HG02571 (cell line): ENCODE measurements at regions not wholly inside any gene's neighbourhood (a gene's known extent, or its start where the extent isn't known, plus 50 kb on each side); places are given as distances from the start of the nearest gene placed in this dataset.

Experiments used
- ATAC-seq: cut with Tn5 transposase; IDR thresholded peaks from one replicate; pipeline ENCODE4 v1.9.1; 2021; ENCODE audit warnings: mild to moderate bottlenecking, moderate library complexity; ENCODE audit not compliant: unreplicated experiment

DNA sequence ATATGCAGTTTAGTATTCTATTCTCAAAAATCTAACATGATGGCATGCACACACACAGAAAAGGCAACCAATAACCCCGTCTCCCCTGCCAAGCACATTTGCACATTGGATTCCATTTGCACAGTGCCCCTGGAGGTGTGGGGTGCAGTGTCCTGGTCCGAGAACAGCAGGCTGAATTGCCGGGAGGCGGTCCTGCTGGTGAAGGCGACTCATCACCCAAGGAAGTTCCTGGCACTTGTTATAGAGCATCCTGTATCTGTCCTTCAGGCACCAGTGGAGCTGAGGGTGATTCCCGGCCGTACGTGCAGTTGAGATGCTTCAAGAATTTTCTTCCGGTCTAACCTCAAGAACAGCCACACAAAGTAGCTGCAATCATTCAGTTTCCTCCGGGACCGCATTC is 73.0 kb upstream of the RAB12 start:
- ATAC-seq, result no peak

DNA sequence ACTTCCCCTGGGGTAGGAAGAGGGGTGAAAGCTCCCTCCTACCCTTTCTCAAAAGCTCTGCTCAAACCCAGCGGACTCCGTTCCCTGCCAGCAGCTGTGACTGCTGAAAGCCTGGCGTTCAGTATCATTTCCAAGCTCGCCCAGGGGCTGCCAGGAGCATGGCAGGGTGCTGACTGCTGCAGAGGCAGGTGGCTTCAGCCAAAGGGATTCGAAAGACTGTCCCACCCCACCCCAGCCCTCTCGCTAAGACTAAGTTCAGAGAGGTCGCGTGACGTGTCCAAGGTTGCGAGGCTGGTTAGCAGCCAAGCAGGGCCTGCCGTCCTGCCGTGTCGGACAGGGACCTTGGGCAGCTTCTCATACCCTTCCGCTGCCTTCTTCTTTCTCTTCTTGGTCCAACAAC is 72.3 kb upstream of the RAB12 start:
- no peak for ATAC-seq

DNA sequence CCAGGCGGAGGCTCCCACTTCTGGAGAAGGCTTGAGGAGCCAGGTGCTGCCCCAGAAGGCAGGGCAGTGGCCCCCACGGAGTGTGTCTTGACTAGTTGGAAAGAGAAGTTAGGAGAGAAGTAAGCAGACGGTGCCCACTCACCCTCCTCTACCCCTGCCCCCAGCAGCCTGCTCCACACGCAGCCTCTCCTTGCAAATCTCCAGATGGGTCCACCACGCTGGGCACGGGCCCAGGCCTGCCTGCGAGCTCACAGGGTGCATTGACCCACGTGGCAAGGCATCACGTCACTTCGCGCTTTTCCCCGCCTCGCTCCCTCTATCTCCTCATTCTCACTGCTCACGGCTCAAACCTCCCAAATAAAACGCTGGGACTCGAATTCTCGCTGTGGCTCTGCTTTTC is 71.8 kb upstream of the RAB12 start:
- ATAC-seq, result no peak

DNA sequence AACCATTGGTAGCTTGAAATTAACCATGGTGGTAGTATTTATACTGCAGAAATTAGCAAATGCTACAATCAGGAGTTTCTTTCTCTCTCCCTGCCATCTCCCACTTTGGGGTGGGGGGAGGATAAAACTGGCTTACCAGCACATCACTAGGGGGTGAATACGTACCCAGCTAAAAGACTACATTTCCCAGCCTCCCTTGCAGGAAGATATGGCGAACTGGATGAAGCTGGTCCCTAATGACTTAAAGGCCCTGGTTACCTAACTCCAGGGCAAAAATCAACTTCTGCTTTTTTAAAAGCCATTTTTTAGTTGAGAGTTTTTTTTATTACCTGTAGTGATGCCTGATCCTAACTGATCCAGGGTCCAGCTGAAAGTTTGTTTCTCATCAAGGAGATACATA is 70.3 kb upstream of the RAB12 start:
- no peak for ATAC-seq

DNA sequence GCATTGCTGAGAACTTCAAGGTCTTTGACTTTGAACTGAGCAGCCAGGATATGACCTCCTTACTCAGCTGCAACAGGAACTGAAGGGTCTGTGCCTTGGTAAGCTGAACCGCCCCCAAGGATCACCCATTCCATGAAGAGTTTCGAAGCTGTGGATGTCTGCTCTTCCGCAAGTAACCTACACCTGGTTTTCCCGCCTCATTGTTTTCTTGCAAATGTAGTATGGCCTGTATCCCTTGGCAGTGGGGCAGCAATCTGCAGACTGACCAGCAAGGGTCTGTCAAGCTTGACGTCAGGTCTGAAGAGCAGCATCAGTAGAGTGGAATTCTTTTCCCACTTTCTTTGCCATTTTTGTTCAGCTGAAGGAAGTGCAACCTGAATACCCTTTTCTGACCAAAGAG is 62.6 kb upstream of the RAB12 start:
- ATAC-seq, result no peak

DNA sequence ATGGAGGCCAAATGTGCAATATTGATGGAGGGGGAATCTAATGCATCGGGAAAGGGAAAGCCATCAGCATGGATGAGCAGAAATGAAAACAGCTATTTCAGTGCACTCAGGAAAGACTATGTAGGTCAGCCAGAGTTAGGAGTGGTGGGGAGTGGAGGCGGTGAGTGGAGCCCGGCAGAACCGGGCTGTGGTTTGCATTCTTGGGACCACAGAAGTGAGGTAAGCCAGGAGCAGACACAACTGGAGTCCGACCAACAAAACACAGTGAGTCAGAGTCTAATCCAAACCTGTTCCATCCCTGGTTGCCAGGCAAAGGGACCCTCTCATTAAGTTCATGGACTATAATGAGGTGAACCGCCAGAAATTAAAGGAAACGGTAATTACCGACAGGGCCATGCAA is 61.1 kb upstream of the RAB12 start:
- ATAC-seq, result no peak

DNA sequence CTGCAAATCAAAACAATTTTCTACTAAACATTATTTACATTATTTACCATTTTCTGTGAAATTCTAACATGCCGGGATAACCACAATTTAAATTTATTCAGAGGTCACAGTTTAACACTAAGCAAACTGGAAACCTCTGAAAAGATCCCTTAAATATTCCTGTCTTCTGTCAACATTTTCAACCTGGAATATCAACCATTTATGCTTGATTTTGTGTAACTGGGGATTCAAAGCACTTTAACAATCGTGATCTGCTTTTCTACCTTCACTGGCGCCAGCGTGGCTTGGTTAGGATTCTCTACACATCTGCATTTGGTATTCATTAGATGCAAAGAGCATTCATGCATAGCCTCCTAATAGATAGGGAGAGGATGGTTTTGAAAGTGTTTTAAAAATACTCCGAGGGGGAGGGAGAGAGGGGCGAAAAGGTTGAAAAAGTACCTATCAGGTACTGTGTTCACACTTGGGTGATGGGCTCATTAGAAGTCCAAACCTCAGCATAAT is 59.9 kb upstream of the RAB12 start:
- ATAC-seq, result no peak

DNA sequence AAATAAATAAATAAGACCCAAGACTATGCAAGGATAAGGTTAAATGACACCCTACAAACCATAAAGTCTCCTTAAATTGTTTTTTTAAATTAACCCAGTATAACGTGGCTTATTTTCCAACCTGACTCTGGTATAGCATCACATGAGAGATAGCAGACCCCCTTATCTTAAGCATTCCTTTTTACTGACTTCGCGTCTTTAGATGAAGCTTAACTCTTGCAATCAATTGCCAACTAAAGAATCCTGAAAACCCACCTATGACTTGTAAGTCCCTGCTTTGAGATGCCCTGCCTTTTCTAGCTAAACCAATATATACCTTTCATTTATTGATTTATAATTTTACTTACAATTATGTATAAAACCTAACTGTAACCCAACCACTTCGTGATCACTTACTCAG is 57.1 kb upstream of the RAB12 start:
- ATAC-seq, result no peak

DNA sequence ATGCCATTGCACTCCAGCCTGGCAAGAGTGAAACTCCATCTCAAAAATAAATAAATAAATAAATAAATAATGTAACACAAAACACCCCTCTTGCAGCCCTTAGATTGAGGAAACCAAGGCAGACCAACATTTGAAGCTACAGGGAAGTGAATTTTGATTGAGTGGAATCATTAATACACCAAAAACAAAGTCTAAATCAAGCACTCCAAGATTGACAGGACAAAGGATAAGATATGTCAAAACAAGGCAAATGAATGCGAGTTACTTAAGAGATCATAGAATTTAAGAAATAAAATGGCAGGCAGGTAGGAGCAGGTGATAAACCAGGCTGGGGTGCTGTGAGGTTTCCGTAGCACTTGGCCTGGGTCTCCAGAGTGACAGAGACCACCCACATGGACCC is 54.9 kb upstream of the RAB12 start:
- no peak for ATAC-seq

DNA sequence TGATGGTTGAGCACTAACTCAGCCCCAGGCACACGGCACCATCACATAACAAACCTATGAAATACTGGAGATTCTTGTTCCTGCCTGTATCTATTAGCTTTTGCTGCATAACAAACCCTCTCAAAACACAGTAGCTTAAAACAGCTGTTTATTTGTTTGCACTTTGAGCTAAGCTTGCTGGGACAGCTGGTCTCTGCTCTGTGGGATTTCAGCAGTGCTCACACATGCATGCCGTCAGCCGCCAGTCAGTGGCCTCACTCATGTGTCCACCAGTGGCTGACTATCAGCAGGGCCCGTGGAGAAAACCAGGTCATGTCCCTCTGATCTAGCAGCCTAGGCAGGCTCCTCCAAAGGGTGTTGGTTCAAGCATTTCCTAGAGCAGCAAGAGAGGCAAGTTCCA is 52.8 kb upstream of the RAB12 start:
- ATAC-seq, result no peak
